Tibial artery (tissue), 4 donors: ENCODE measurements at regions not wholly inside any gene's neighbourhood (a gene's known extent, or its start where the extent isn't known, plus 50 kb on each side); places are given as distances from the start of the nearest gene placed in this dataset.

Experiments used
- DNase-seq, 2 donors: peaks; one replicate each; pipeline ENCODE4 v3.0.0-alpha.2; 2019
- H3K27ac ChIP-seq, 2 donors: fragments of 200-600 bp; sonication (generic) in 1 of 2; 1 replicate in 1 of 2; 2 replicates in 1 of 2; pipeline ENCODE4 v1.5.1; 2018 to 2019; ENCODE audit warnings: mild to moderate bottlenecking in 1 of 2
- H3K27me3 ChIP-seq, 2 donors: fragments of 200-600 bp; sonication (generic) in 1 of 2; one replicate each; pipeline versions ENCODE4 v1.5.1 to v1.6.0; 2016 to 2019
- H3K36me3 ChIP-seq, 3 donors: fragments of 200-600 bp; sonication (generic) in 2 of 3; one replicate each; pipeline ENCODE4 v1.5.1; 2016 to 2019; ENCODE audit warnings: mild to moderate bottlenecking in 2 of 3
- H3K4me1 ChIP-seq, 4 donors: fragments of 200-600 bp; sonication (generic) in 2 of 4; 1 replicate in 3 of 4; 2 replicates in 1 of 4; pipeline ENCODE4 v1.5.1; 2016 to 2019
- H3K4me3 ChIP-seq, 2 donors: fragments of 200-600 bp; sonication (generic) in 1 of 2; 1 replicate in 1 of 2; 2 replicates in 1 of 2; pipeline ENCODE4 v1.5.1; 2018 to 2019; ENCODE audit warnings: mild to moderate bottlenecking in 2 of 2
- H3K9me3 ChIP-seq, 3 donors: fragments of 200-600 bp; sonication (generic) in 1 of 3; one replicate each; pipeline ENCODE4 v1.5.1; 2016 to 2019
- intact Hi-C: fragments of 100-400 bp; cut with DNase I; formaldehyde crosslinking; loops from one replicate; pipeline ENCODE4 v1.15.0; 2023; ENCODE audit warnings: low total_unique reads
- TF ChIP-seq, protein P1 (sequence below), 2 experiments: fragments of 200-600 bp in 1 of 2; fragments of 450-650 bp in 1 of 2; IDR thresholded peaks; one replicate each; pipeline ENCODE4 v1.5.1; 2017 to 2019; ENCODE audit warnings: antibody characterized with exemption in 2 of 2, mild to moderate bottlenecking in 1 of 2, moderate library complexity in 1 of 2

DNA sequence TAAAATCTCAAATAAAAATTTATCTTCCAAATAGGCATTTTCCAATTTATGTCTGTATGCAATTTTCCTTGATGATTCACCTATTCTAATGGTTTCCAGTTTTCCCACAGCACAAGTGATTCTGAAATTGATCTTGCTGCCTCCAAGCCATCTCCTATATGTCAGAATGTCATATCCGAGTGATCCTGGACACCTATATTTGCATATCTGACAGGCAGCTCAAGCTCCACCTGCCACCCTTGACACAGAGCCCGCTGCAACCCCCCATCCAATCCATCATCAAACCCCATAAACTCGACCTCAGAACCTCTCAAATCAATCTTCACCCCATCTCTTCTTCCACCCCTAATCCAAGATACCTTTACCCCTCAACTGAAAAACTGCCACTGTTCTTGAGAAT is 579.5 kb downstream of the EPHB1 start:
- Histone ChIP-seq H3K27me3 (no peaks in the 10 kb centered on the region), H3K36me3 (no peaks in the 10 kb centered on the region), H3K4me3 (no peak overlapping the region), H3K4me1 (no peaks in the 10 kb centered on the region), H3K9me3 (no peaks in the 10 kb centered on the region), H3K27ac (no peak overlapping the region)
- DNase-seq, result no peak
- intact Hi-C loops, result no loop called here
- TF ChIP-seq, protein P1, sequence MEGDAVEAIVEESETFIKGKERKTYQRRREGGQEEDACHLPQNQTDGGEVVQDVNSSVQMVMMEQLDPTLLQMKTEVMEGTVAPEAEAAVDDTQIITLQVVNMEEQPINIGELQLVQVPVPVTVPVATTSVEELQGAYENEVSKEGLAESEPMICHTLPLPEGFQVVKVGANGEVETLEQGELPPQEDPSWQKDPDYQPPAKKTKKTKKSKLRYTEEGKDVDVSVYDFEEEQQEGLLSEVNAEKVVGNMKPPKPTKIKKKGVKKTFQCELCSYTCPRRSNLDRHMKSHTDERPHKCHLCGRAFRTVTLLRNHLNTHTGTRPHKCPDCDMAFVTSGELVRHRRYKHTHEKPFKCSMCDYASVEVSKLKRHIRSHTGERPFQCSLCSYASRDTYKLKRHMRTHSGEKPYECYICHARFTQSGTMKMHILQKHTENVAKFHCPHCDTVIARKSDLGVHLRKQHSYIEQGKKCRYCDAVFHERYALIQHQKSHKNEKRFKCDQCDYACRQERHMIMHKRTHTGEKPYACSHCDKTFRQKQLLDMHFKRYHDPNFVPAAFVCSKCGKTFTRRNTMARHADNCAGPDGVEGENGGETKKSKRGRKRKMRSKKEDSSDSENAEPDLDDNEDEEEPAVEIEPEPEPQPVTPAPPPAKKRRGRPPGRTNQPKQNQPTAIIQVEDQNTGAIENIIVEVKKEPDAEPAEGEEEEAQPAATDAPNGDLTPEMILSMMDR (IDR thresholded peaks at IDR 0.05), result no peak

DNA sequence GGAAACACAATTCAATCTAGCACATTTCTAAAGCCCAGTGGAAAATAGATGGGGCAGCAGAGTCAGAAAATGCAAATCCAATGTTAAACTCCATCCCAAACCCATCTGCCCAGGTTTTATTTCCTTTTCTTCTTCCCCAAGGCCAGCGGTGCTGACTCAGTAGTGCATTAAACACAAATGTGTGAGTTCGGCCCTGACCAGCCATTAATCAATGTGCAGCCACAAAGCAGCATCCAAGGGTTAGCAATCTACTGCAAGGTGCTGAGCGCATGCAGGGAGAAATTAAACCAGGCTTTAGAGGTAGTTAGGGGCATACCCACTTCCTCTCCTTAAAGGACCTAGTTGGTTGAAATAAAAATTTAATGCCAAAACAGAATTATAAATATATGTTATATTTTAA is 583.3 kb upstream of the PPP2R3A start:
- Histone ChIP-seq H3K4me1 (no peaks in the 10 kb centered on the region), H3K27ac (no peak overlapping the region), H3K27me3 (no peaks in the 10 kb centered on the region), H3K36me3 (no peaks in the 10 kb centered on the region), H3K9me3 (no peaks in the 10 kb centered on the region), H3K4me3 (no peak overlapping the region)
- intact Hi-C loops, result no loop called here
- no peak for DNase-seq
- TF ChIP-seq, protein P1 (IDR thresholded peaks at IDR 0.05), result no peak

DNA sequence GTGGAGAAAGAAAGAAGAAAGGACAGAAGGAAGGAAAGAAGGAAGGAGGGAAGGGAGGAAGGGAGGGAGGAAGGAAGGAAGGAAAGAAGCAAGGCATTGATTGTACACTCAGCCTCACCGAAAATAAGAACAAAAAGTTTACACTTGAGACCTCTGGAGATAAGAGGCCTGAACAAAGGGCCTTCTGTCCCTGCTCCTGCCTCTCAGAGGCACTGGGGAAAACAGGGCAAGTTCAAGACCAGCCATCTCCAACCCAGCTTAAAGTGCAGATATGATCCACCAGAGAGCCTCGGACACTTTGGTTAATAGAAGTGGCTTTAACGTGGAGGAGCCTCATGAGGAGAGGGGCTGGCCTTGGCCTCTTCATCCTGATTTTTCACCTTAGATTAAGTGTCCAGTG is 582.9 kb upstream of the PPP2R3A start:
- Histone ChIP-seq H3K9me3 (no peaks in the 10 kb centered on the region), H3K27ac (no peak overlapping the region), H3K27me3 (no peaks in the 10 kb centered on the region), H3K4me3 (no peak overlapping the region), H3K4me1 (no peaks in the 10 kb centered on the region), H3K36me3 (no peaks in the 10 kb centered on the region)
- DNase-seq, result no peak
- TF ChIP-seq, protein P1 (IDR thresholded peaks at IDR 0.05), result no peak
- intact Hi-C loops, result no loop called here

DNA sequence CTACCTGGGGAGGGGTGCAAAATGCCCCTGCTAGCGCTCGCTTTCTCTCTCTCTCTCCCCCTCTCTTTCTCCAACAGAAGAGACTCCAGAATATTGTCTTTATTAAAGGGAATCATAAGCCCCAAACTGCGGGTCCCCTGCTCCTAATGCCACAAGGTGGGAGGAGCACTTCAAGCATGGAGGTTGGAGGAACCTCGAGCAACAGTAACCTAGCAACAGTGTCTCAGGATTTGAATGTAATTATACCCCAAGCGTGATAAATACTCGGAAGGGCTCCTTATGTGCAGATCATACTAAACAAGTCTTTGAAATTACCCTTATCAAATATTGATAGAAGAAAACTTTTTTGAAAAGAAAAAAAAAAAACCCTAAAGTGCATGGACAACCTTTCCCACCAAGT is 582.2 kb upstream of the PPP2R3A start:
- intact Hi-C loops, result no loop called here
- no peak overlapping the region for H3K4me3 ChIP-seq
- TF ChIP-seq, protein P1 (IDR thresholded peaks at IDR 0.05), result no peak
- H3K36me3 ChIP-seq, result no peaks in the 10 kb centered on the region
- no peaks in the 10 kb centered on the region for H3K27me3 ChIP-seq
- H3K27ac ChIP-seq, result no peak overlapping the region
- H3K4me1 ChIP-seq, result no peaks in the 10 kb centered on the region
- no peaks in the 10 kb centered on the region for H3K9me3 ChIP-seq
- DNase-seq, result no peak

DNA sequence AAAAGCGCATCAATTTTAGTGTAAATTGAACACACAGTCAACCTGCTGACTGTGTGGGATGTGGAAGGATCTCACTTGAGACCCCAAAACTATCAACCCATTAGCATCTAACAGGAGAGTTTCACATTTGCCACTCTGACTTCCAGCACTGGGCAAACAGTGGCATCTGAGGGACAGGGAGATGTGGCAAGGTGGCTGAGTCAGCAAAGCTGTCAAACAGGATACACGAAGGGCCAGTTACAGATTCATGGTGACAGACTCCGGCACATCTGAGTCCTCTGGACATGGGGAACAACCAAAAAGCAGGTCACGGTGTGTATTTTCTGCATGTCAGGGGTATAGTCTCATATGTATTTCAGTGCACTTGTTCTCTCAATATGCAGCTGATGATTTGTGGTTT is 573.4 kb upstream of the PPP2R3A start:
- no peaks in the 10 kb centered on the region for H3K4me1 ChIP-seq
- no peak overlapping the region for H3K4me3 ChIP-seq
- H3K9me3 ChIP-seq, result peaks cover 0 to 16% (median 10%) of the 10 kb centered on the region in 3 donors
- TF ChIP-seq, protein P1 (IDR thresholded peaks at IDR 0.05), result no peak
- no peaks in the 10 kb centered on the region for H3K36me3 ChIP-seq
- intact Hi-C loops, result no loop called here
- H3K27ac ChIP-seq, result no peak overlapping the region
- H3K27me3 ChIP-seq, result no peaks in the 10 kb centered on the region
- DNase-seq, result no peak

DNA sequence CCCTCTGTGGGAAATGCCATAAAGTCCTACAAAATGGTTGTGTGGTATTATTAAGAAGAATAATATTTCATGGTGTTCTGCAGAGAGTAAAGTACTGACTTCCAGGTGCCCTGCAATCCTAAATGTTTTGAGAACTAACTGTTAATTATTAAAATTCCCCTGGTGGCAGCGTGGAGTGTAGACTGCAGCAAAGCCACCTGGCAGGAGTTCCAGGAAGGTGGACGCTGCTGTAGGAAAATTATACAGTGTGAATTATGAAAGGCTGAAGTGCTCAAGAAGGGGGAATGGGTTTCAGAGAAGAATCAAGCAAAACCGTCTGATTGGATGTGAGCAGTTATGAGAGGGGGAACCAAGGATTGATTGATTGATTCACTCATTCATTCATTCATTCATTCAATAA is 572.4 kb upstream of the PPP2R3A start:
- Histone ChIP-seq H3K27ac (no peak overlapping the region), H3K36me3 (no peaks in the 10 kb centered on the region), H3K4me1 (no peaks in the 10 kb centered on the region), H3K27me3 (no peaks in the 10 kb centered on the region), H3K9me3 (peaks cover 0 to 16% (median 10%) of the 10 kb centered on the region in 3 donors), H3K4me3 (no peak overlapping the region)
- TF ChIP-seq, protein P1 (IDR thresholded peaks at IDR 0.05), result no peak
- intact Hi-C loops, result no loop called here
- no peak for DNase-seq
